H9 (cell line): ENCODE measurements at regions not wholly inside any gene's neighbourhood (a gene's known extent, or its start where the extent isn't known, plus 50 kb on each side); places are given as distances from the start of the nearest gene placed in this dataset.

ENCODE experiments used
- DNase-seq: peaks from one replicate; pipeline ENCODE4 v3.0.0-alpha.2; 2017
- H2AFZ ChIP-seq: one replicate; pipeline ENCODE4 v1.6.1; 2013; ENCODE audit warnings: mild to moderate bottlenecking, low read length, control low read depth, moderate library complexity
- H2AK5ac ChIP-seq: 2 replicates; pipeline ENCODE4 v1.6.1; 2013; ENCODE audit warnings: low read length, control low read depth, mixed read lengths; ENCODE audit not compliant: insufficient read length
- H2BK120ac ChIP-seq: one replicate; pipeline ENCODE4 v1.6.1; 2013; ENCODE audit warnings: low read depth, mild to moderate bottlenecking, low read length, control low read depth, inconsistent platforms; ENCODE audit not compliant: poor library complexity, severe bottlenecking
- H2BK12ac ChIP-seq: 2 replicates; pipeline ENCODE4 v1.6.1; 2013; ENCODE audit warnings: low read length, control low read depth, mixed read lengths, low read depth; ENCODE audit not compliant: insufficient read length
- H2BK15ac ChIP-seq: 2 replicates; pipeline ENCODE4 v1.6.1; 2013; ENCODE audit warnings: low read depth, low read length, control low read depth
- H2BK20ac ChIP-seq: one replicate; pipeline ENCODE4 v1.6.1; 2013; ENCODE audit warnings: low read depth, mild to moderate bottlenecking, low read length, control low read depth, inconsistent platforms; ENCODE audit not compliant: poor library complexity, severe bottlenecking
- H2BK5ac ChIP-seq: 2 replicates; pipeline ENCODE4 v1.6.1; 2013; ENCODE audit warnings: low read length, control low read depth, mixed read lengths; ENCODE audit not compliant: insufficient read length
- H3K14ac ChIP-seq: 2 replicates; pipeline ENCODE4 v1.6.1; 2013; ENCODE audit warnings: low read length, control low read depth; ENCODE audit not compliant: insufficient read depth
- H3K18ac ChIP-seq: 2 replicates; pipeline ENCODE4 v1.6.1; 2013; ENCODE audit warnings: low read depth, mild to moderate bottlenecking, mixed read lengths, low read length, control low read depth; ENCODE audit not compliant: insufficient read length
- H3K23ac ChIP-seq: 2 replicates; pipeline ENCODE4 v1.6.1; 2013; ENCODE audit warnings: low read length, control low read depth, mixed read lengths, low read depth; ENCODE audit not compliant: insufficient read length
- H3K23me2 ChIP-seq: 2 replicates; pipeline ENCODE4 v1.6.1; 2013; ENCODE audit warnings: low read depth, mild to moderate bottlenecking, mixed read lengths, low read length, control low read depth; ENCODE audit not compliant: insufficient read length, poor library complexity, severe bottlenecking
- H3K27ac ChIP-seq: 2 replicates; pipeline ENCODE4 v1.5.1; 2013; ENCODE audit warnings: low read length, control low read depth, mixed read lengths, low read depth; ENCODE audit not compliant: insufficient read length
- H3K27me3 ChIP-seq: 2 replicates; pipeline ENCODE4 v1.6.1; 2013; ENCODE audit warnings: low read length, control low read depth, inconsistent platforms; ENCODE audit not compliant: insufficient read depth
- H3K4ac ChIP-seq: 2 replicates; pipeline ENCODE4 v1.6.1; 2013; ENCODE audit warnings: low read depth, mild to moderate bottlenecking, control low read depth, inconsistent platforms, low read length, moderate library complexity
- H3K4me1 ChIP-seq: 2 replicates; pipeline ENCODE4 v1.6.1; 2013; ENCODE audit warnings: low read length, control low read depth, inconsistent platforms; ENCODE audit not compliant: insufficient read depth
- H3K4me2 ChIP-seq: 2 replicates; pipeline ENCODE4 v1.6.1; 2013; ENCODE audit warnings: low read length, control low read depth, mixed read lengths; ENCODE audit not compliant: insufficient read length, insufficient read depth
- H3K56ac ChIP-seq: 2 replicates; pipeline ENCODE4 v1.6.1; 2013; ENCODE audit warnings: low read depth, mild to moderate bottlenecking, mixed read lengths, low read length, control low read depth; ENCODE audit not compliant: insufficient read length
- H3K79me1 ChIP-seq: 2 replicates; pipeline ENCODE4 v1.6.1; 2013; ENCODE audit warnings: low read depth, mild to moderate bottlenecking, moderate library complexity, low read length, control low read depth, inconsistent platforms; ENCODE audit not compliant: insufficient read depth, poor library complexity, severe bottlenecking
- H3K79me2 ChIP-seq: 2 replicates; pipeline ENCODE4 v1.6.1; 2013; ENCODE audit warnings: low read length, control low read depth, inconsistent platforms; ENCODE audit not compliant: insufficient read depth
- H3K9ac ChIP-seq: 2 replicates; pipeline ENCODE4 v1.6.1; 2013; ENCODE audit warnings: low read length, control low read depth, mixed read lengths; ENCODE audit not compliant: insufficient read length; ENCODE audit errors: extremely low read depth
- H3K9me3 ChIP-seq: one replicate; pipeline ENCODE4 v1.6.1; 2013; ENCODE audit warnings: low read depth, low read length, inconsistent platforms; ENCODE audit not compliant: control insufficient read depth
- H3T11ph ChIP-seq: one replicate; pipeline ENCODE4 v1.6.1; 2013; ENCODE audit warnings: mild to moderate bottlenecking, low read length, control low read depth, inconsistent platforms
- H4K20me1 ChIP-seq: one replicate; pipeline ENCODE4 v1.6.1; 2013; ENCODE audit not compliant: control insufficient read depth, insufficient read length, insufficient read depth
- H4K5ac ChIP-seq: 2 replicates; pipeline ENCODE4 v1.6.1; 2013; ENCODE audit warnings: low read depth, mild to moderate bottlenecking, mixed read lengths, low read length, control low read depth; ENCODE audit not compliant: insufficient read length
- H4K8ac ChIP-seq: replicated peaks from 2 replicates; pipeline ENCODE4 v1.6.1; 2013; ENCODE audit warnings: low read length, control low read depth, mixed read lengths, low read depth; ENCODE audit not compliant: insufficient read length
- H4K91ac ChIP-seq: 2 replicates; pipeline ENCODE4 v1.6.1; 2013; ENCODE audit warnings: low read depth, mild to moderate bottlenecking, moderate library complexity, mixed read lengths, low read length, control low read depth; ENCODE audit not compliant: insufficient read length
- H3K27ac Mint-ChIP-seq, 3 experiments: 2 replicates in 2 of 3; 3 replicates in 1 of 3; pipeline ENCODE4 v1.8.0; 2020 to 2021; ENCODE audit warnings: mixed read lengths in 3 of 3, mild to moderate bottlenecking in 1 of 3, moderate library complexity in 1 of 3
- H3K27me3 Mint-ChIP-seq: 2 replicates; pipeline ENCODE4 v1.8.0; 2021; ENCODE audit warnings: low read depth, mild to moderate bottlenecking, moderate library complexity, mixed read lengths
- H3K36me3 Mint-ChIP-seq, 3 experiments: 2 replicates in 2 of 3; 3 replicates in 1 of 3; pipeline ENCODE4 v1.8.0; 2020 to 2021; ENCODE audit warnings: low read depth in 3 of 3, mixed read lengths in 3 of 3; ENCODE audit not compliant: insufficient read depth in 1 of 3
- H3K4me1 Mint-ChIP-seq, 2 experiments: 2 replicates each; pipeline ENCODE4 v1.8.0; 2020; ENCODE audit warnings: mixed read lengths in 2 of 2
- H3K4me3 Mint-ChIP-seq, 2 experiments: 2 replicates in 1 of 2; 3 replicates in 1 of 2; pipeline ENCODE4 v1.8.0; 2020 to 2021; ENCODE audit warnings: mild to moderate bottlenecking in 2 of 2, mixed read lengths in 2 of 2, moderate library complexity in 1 of 2
- H3K9me3 Mint-ChIP-seq, 2 experiments: 2 replicates in 1 of 2; 3 replicates in 1 of 2; pipeline ENCODE4 v1.8.0; 2020; ENCODE audit warnings: mild to moderate bottlenecking in 2 of 2, mixed read lengths in 2 of 2, moderate library complexity in 1 of 2
- WGBS: extraction: QIAGEN DNeasy Blood & Tissue Kit; methylation state at CpG from one replicate; pipeline ENCODE4 v1.1.7; 2013; ENCODE audit warnings: missing lambda C conversion rate, low lambda C conversion rate, mixed read lengths; ENCODE audit not compliant: insufficient read length; ENCODE audit errors: extremely low coverage; 5-methylcytosine and 5-hydroxymethylcytosine counted together
- TF ChIP-seq, protein P1 (sequence below): fragments of 200-600 bp; sonication (generic); conservative IDR thresholded peaks from 3 replicates; pipeline ENCODE4 v1.8.0; 2021; ENCODE audit warnings: antibody characterized with exemption, mild to moderate bottlenecking

DNA sequence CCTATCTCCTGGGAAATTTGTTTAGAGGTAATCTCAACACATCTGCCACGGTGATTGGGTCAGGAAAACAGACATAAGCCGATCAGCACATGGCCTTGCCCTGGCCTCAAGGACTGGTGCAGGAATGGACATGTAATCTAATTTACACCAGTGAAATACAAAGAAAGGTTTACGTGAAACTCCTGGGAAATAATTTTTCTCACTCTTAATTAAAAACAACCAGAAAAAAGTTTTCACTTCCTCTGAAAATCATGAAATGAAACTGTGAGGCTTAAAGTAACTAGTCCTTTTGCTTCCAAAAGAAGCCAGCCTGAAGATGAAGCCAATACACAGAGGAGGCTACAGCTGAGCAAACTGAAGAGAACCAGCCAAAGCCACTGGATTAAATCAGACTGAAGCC, 154.1 kb upstream of the FAM241A start:
- H3K18ac ChIP-seq, result no peak overlapping the region
- H2AK5ac ChIP-seq, result no peak overlapping the region
- no peak for DNase-seq
- no peak overlapping the region for H3K4me3 Mint-ChIP-seq
- H2BK12ac ChIP-seq, result no peak overlapping the region
- H3K4me2 ChIP-seq, result no peak overlapping the region
- H2BK120ac ChIP-seq, result no peak overlapping the region
- no peak overlapping the region for H3K27ac ChIP-seq
- H2BK20ac ChIP-seq, result no peak overlapping the region
- no peak overlapping the region for H2AFZ ChIP-seq
- H3K27me3 ChIP-seq, result no peaks in the 10 kb centered on the region
- H3K79me1 ChIP-seq, result no peaks in the 10 kb centered on the region
- no peaks in the 10 kb centered on the region for H3K79me2 ChIP-seq
- H4K91ac ChIP-seq, result no peak overlapping the region
- no peak overlapping the region for H2BK15ac ChIP-seq
- no peak overlapping the region for H3K56ac ChIP-seq
- no peaks in the 10 kb centered on the region for H3K4me1 ChIP-seq
- no peak overlapping the region for H3K4ac ChIP-seq
- H3K36me3 Mint-ChIP-seq, result no peaks in the 10 kb centered on the region
- H4K5ac ChIP-seq, result no peak overlapping the region
- H3T11ph ChIP-seq, result no peak overlapping the region
- no peak overlapping the region for H3K14ac ChIP-seq
- no peaks in the 10 kb centered on the region for H4K20me1 ChIP-seq
- H3K9ac ChIP-seq, result no peak overlapping the region
- H3K9me3 ChIP-seq, result no peaks in the 10 kb centered on the region
- no peak overlapping the region for H4K8ac ChIP-seq
- no peak overlapping the region for H2BK5ac ChIP-seq
- no peaks in the 10 kb centered on the region for H3K23me2 ChIP-seq
- TF ChIP-seq, protein P1, sequence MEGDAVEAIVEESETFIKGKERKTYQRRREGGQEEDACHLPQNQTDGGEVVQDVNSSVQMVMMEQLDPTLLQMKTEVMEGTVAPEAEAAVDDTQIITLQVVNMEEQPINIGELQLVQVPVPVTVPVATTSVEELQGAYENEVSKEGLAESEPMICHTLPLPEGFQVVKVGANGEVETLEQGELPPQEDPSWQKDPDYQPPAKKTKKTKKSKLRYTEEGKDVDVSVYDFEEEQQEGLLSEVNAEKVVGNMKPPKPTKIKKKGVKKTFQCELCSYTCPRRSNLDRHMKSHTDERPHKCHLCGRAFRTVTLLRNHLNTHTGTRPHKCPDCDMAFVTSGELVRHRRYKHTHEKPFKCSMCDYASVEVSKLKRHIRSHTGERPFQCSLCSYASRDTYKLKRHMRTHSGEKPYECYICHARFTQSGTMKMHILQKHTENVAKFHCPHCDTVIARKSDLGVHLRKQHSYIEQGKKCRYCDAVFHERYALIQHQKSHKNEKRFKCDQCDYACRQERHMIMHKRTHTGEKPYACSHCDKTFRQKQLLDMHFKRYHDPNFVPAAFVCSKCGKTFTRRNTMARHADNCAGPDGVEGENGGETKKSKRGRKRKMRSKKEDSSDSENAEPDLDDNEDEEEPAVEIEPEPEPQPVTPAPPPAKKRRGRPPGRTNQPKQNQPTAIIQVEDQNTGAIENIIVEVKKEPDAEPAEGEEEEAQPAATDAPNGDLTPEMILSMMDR, result no peak
- no peaks in the 10 kb centered on the region for H3K27me3 Mint-ChIP-seq
- H3K9me3 Mint-ChIP-seq, result no peaks in the 10 kb centered on the region
- WGBS, result no CpG with 5 or more reads among the region's 3 CpGs
- H3K4me1 Mint-ChIP-seq, result peaks cover 4% of the 10 kb centered on the region in 2 experiments; a peak in 3 of 4 replicates
- no peak overlapping the region; a peak in 1 of 7 replicates for H3K27ac Mint-ChIP-seq
- H3K23ac ChIP-seq, result no peak overlapping the region
